Brain pericyte (primary cell): ENCODE measurements at regions not wholly inside any gene's neighbourhood (a gene's known extent, or its start where the extent isn't known, plus 50 kb on each side); places are given as distances from the start of the nearest gene placed in this dataset.
"Not testable (repeated sequence)": the region's sequence is repeated elsewhere in the genome, so short reads cannot be mapped to it uniquely, and the experiment has no call there.

ENCODE experiments used
- DNase-seq: peaks from one replicate; pipeline ENCODE4 v3.0.0-alpha.2; 2012; ENCODE audit warnings: low read depth, low spot score

GRCh38 chr2:235105821-235106359, 154.1 kb downstream of the SH3BP4 start:
- no peak for DNase-seq

DNA sequence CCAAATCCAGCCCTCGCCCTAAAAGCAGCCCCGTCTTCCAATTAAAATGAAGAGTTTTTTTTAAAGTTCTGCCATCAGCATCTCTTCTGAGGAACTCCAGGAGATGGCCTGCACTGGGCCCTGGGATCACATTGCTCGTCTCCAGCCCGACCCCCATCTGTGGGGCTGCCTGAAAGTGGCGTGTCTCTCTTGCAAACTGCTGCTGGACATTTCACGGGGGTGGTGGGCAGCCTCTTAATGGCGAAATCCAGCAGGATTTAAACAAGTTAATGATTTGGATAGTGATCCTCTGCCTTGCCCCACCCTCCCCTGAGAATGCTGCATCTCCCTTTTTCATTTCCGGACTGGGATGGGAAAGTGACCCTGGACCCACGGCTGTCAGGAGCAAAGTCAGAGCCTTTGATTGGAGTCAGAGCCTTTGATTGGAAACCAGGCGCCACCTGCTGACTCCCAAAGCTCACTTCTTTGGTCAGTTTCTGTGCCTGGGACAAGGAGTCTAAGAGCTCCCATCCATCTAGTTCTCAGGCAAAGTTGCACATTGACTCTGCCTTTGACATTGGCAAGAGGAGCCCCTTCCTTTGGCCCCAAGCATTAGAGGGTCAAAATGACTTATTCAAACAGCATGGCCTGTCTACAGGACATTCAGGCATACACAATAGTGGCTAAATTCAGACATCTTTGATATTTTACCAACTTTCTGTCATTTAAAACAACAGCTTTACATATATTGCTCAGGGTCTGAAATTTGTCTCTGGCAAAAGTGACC, 155.2 kb downstream of the SH3BP4 start:
- DNase-seq: no peak

- no peak for DNase-seq
Observed at GRCh38 chr2:235107640-235107951, 155.8 kb downstream of the SH3BP4 start.

GRCh38 chr2:235109561-235109960, 157.7 kb downstream of the SH3BP4 start:
- DNase-seq: not testable (repeated sequence)

DNA sequence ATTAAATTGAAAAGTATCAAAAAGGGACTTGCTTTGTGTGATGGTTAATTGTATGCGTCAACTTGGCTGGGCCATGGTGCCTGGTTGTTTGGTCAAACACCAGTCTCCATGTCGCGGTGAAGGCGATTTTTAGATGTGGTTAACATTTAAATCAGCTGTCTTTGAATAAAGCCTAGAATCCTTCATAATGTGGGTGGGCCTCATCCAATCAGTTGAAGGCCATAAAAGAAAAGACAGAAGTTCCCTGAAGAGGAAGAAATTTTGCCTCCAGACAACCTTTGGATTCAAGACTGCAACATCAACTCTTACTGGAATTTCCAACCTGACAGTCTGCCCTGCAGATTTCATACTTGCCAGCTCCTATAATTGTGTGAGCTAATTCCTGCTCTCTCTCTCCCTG, 160.5 kb downstream of the SH3BP4 start:
- no peak for DNase-seq

DNA sequence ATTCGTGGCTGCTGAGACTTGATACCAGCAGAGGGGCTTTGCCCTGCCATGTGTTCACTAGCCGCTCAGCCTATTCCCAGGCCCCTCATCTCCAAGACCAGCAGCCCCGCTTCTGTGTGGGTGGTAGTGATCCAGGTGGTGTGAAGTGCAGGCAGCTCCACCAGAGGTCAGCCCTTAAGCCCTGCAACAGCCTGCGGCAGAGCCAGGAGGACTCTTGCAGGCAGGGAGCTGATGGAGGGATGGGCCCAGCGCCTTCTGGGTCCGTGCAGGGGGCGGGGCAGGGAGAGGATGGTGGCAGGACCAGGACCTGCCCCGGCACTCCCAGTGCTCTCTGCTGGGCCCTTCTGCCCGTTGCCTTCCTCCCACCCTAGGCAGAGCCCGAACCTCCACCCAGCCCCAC, 162.0 kb downstream of the SH3BP4 start:
- DNase-seq: no peak

- no peak for DNase-seq
Observed at GRCh38 chr2:235114286-235114685, 162.5 kb downstream of the SH3BP4 start.

DNA sequence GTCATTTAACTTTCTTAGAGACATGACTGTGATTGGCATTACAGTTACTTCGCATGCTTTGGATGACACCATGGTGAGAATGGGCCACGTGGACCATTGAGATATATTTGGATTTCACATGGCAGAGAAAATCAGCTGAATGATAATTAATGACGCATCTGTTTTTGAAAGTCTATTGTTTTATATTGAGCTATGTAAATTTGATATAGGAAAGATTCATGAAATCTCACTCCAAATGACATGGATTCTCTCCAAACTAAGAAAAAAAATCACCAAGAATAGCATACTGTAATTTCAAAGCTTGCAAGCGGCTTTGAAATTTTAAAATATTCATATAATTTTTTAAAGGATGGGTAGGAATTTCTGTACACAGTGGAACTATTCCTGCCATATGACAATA, 163.7 kb downstream of the SH3BP4 start:
- DNase-seq: no peak

GRCh38 chr2:235116885-235117492, 165.2 kb downstream of the SH3BP4 start:
- DNase-seq: no peak

GRCh38 chr2:235126768-235127167, 175.0 kb downstream of the SH3BP4 start:
- no peak for DNase-seq

DNA sequence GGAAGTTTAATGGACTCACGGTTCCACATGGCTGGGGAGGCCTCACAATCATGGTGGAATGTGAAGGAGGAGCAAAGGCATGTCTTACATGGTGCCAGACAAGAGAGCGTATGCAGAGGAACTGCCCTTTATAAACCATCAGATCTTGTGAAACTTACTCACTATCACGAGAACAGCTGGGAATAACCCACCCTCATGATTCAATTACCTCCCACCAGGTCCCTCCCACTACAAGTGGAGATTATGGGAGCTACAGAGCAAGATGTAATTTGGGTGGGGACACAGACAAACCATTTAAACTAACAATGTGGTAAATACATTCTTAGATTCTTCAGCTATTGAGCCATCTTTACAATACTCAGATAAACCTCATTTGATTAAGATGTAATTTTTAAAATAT, 176.1 kb downstream of the SH3BP4 start:
- DNase-seq: no peak

DNA sequence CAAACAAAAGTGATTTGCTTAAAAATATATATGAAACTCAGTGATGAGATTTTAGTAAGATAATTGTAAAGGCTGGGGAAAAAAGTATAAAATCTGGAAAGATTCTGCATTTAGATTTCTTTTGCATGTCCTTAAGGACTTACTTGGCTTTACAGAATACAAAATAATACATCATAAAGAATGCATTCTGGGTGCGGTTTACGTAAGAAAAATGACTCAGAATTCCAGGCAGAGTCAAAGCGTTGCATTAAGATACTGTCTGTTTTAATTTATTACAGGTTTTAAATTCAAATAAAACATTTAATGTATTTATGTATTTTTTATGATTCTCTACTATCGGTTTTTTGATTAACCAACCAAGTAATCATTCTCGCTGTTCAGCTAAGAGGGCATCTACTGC, 178.0 kb downstream of the SH3BP4 start:
- DNase-seq: no peak

- no peak for DNase-seq
Observed at GRCh38 chr2:235131334-235132305, 179.8 kb downstream of the SH3BP4 start.

DNA sequence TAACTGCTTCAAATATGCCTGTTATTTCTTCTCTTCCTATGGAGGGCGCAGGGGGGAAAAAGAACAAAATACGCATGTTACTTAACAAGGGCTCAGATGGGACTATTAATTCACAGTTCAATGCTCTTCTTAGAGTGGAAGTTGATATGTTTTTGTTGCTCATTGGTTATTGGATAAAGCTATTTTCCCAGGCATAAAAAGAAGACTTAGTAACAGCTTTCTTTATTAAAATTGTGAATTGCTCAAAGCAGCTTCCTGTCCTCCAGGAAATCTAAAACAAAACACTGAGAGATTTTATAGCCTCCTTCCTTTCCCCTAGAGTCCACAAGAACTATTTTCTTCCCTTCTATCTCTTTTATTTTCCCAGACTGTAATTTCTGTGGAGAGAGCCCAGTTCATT, 180.8 kb downstream of the SH3BP4 start:
- DNase-seq: no peak

- DNase-seq: no peak
Observed at GRCh38 chr2:235133837-235134236, 182.0 kb downstream of the SH3BP4 start.

DNA sequence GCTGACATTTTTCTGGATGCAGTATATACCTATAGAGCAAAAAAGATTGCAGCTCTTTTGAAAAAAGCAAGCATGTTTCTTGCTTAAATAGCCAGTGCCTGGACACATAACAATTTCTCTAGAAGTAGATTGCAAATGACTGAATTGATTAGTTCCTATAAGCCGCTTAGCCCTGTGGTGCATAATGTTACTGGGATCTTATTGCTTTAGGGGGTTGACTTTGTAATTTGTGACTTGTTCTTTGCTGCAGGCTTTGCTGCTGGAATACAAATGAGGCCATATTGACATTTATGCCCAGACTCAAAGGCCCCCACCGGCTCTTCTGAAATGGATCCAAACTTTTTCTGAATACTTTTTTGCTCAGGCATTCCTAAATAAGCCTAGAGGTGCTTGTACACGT, 182.6 kb downstream of the SH3BP4 start:
- no peak for DNase-seq

DNA sequence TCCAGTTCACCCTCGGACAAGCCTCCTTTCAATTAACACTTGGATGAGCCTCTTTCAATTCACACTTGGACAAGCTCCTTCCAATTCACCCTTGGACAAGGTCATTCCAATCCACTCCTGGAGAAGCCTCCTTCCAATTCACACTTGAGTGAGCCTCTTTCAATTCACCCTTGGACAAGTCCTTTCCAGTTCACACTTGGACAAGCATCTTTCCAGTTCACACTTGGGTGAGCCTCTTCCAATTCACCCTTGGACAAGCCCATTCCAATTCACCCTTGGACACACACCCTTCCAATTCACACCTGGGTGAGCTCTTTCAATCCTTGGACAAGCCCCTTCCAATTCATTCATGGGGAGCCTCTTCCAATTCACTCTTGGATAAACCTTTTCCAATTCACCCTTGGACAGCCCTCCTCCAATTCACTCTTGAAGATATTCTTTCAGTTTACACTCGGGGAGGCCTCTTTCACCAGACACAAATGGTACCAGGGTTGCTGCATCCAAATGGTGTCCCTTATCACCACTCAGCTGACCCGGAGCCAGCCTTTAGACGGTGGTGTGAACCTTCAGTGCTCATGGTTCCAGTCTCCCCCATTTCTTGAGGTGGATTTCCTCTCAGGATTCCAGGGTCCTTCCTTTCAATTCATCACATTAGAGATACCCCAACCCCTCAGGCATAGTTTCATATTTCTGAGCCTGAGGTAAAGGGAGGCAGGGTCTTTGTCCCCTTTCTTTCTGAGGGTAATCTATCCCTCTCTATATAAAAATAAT, 183.6 kb downstream of the SH3BP4 start:
- no peak for DNase-seq

DNA sequence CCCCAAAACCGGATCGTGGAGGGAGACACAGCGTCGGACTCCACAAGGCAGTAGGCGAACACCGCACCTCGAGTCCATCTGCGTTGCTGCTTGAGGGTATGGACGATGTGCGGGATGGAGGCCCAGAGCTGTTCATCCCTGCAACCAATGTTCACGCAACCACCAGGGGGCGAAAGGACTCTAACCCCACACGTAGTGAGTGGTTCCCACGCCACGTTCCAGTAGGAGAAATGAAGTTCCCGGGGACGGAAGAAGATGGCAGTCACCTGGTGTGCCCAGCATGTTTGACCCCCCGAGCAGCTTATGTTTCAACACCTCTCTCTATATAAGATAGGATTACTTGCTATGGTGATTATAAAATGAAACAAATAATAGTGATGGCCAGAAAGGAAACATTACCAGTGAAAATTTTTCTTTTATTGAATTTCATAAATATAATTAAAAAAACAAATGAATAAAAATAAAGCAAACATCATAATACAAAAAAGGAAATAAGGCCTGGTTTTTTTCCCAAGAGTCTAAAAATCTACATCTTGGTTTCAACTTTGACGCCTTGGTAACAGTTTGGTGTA, 184.3 kb downstream of the SH3BP4 start:
- peak; percentile 27 for DNase-seq

DNA sequence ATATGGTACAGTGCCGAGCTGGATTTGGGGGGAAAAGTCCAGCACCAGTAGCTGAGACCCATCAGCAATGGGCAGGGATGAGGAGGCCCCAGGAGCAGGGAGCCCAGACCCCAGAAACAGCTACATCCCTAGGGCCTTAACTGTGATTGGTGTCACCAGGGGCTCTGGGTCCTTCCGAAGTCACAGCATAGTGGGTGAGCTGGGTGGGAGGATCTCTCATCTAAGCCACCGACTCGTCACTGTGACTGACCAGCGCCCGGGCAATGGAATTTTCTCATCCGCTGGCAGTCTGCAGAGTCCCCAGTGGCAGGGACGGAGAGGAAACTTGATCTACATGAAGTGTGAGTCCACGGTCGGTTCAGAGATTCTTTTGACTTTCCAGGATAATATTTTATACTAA, 186.5 kb downstream of the SH3BP4 start:
- no peak for DNase-seq

- DNase-seq: no peak
Observed at GRCh38 chr2:235139956-235140800, 188.4 kb downstream of the SH3BP4 start.
